ENCODE measurements at regions not wholly inside any gene's neighbourhood (a gene's known extent, or its start where the extent isn't known, plus 50 kb on each side); places are given as distances from the start of the nearest gene placed in this dataset.
"Not testable (repeated sequence)": the region's sequence is repeated elsewhere in the genome, so short reads cannot be mapped to it uniquely, and the experiment has no call there.

GRCh38 chr11:81669935-81670543, 1063.6 kb downstream of the FAM181B start:
- intact Hi-C loops (cut with DNase I), result no loop called here
- no peak for DNase-seq

- no peak for DNase-seq
- intact Hi-C loops (cut with DNase I), result no loop called here
Measured at GRCh38 chr11:81658722-81659121, 1074.9 kb downstream of the FAM181B start.

- intact Hi-C loops (cut with DNase I), result no loop called here
- DNase-seq, result no peak
Measured at GRCh38 chr11:81655351-81655750, 1078.3 kb downstream of the FAM181B start.

GRCh38 chr11:81647374-81647773, 1086.3 kb downstream of the FAM181B start:
- intact Hi-C loops (cut with DNase I), result no loop called here

GRCh38 chr11:81644239-81644840, 1089.3 kb downstream of the FAM181B start:
- peak in 1 of 10 donors; percentile 8 for DNase-seq
- intact Hi-C loops (cut with DNase I), result loop anchor here (2.0 to 5.0 kb wide), 2 partner anchors 583 to 1050 kb away; no protein-coding TSS in a partner anchor

More at GRCh38 chr11:81647374-81647773, 1086.3 kb downstream of the FAM181B start:
- DNase-seq, result no peak

- no peak for DNase-seq
- intact Hi-C loops (cut with DNase I), result no loop called here
Measured at GRCh38 chr11:81634483-81634882, 1099.2 kb downstream of the FAM181B start.

- intact Hi-C loops (cut with DNase I), result no loop called here
- DNase-seq, result no peak
Measured at GRCh38 chr11:81602508-81602907, 1131.2 kb downstream of the FAM181B start.

GRCh38 chr11:81596704-81597103, 1137.0 kb downstream of the FAM181B start:
- intact Hi-C loops (cut with DNase I), result no loop called here
- DNase-seq, result no peak

GRCh38 chr11:81585390-81585933, 1148.2 kb downstream of the FAM181B start:
- DNase-seq, result no peak
- intact Hi-C loops (cut with DNase I), result no loop called here

- no peak for DNase-seq
- intact Hi-C loops (cut with DNase I), result no loop called here
Measured at GRCh38 chr11:81579339-81579738, 1154.3 kb downstream of the FAM181B start.

- intact Hi-C loops (cut with DNase I), result no loop called here
- DNase-seq, result no peak
Measured at GRCh38 chr11:81578571-81578970, 1155.1 kb downstream of the FAM181B start.

- intact Hi-C loops (cut with DNase I), result no loop called here
Measured at GRCh38 chr11:81574301-81574700, 1159.4 kb downstream of the FAM181B start.

GRCh38 chr11:81573367-81573766, 1160.3 kb downstream of the FAM181B start:
- intact Hi-C loops (cut with DNase I), result no loop called here
- DNase-seq, result no peak

More at GRCh38 chr11:81574301-81574700, 1159.4 kb downstream of the FAM181B start:
- no peak for DNase-seq

- DNase-seq, result no peak
- intact Hi-C loops (cut with DNase I), result no loop called here
Measured at GRCh38 chr11:81570669-81571068, 1163.0 kb downstream of the FAM181B start.

GRCh38 chr11:81569999-81570398, 1163.7 kb downstream of the FAM181B start:
- no peak for DNase-seq
- intact Hi-C loops (cut with DNase I), result no loop called here

- intact Hi-C loops (cut with DNase I), result no loop called here
- DNase-seq, result no peak
Measured at GRCh38 chr11:81568918-81569317, 1164.7 kb downstream of the FAM181B start.

- intact Hi-C loops (cut with DNase I), result no loop called here
- DNase-seq, result no peak
Measured at GRCh38 chr11:81548123-81548522, 1185.5 kb downstream of the FAM181B start.

- DNase-seq, result peak in 3 of 10 donors; percentile 52 to 71 (median 62)
- intact Hi-C loops (cut with DNase I), result not testable (repeated sequence)
Measured at GRCh38 chr11:81539806-81540205, 1193.9 kb downstream of the FAM181B start.

GRCh38 chr11:81515566-81515965, 1218.1 kb downstream of the FAM181B start:
- intact Hi-C loops (cut with DNase I), result no loop called here
- DNase-seq, result no peak

GRCh38 chr11:81497202-81497804, 1236.4 kb downstream of the FAM181B start:
- DNase-seq, result peak in 1 of 10 donors; percentile 16
- intact Hi-C loops (cut with DNase I), result no loop called here

- DNase-seq, result no peak
- intact Hi-C loops (cut with DNase I), result no loop called here
Measured at GRCh38 chr11:81496601-81497000, 1237.1 kb downstream of the FAM181B start.
